Ascending aorta (tissue), 2 donors: ENCODE measurements at regions not wholly inside any gene's neighbourhood (a gene's known extent, or its start where the extent isn't known, plus 50 kb on each side); places are given as distances from the start of the nearest gene placed in this dataset.

Source experiments
- DNase-seq, 2 donors: peaks; one replicate each; pipeline ENCODE4 v3.0.0-alpha.2; 2019; ENCODE audit warnings: low spot score in 2 of 2
- H3K27ac ChIP-seq, 2 donors: fragments of 200-600 bp; sonication (generic); one replicate each; pipeline ENCODE4 v1.5.1; 2016 to 2017; ENCODE audit warnings: mild to moderate bottlenecking in 1 of 2
- H3K27me3 ChIP-seq: fragments of 200-600 bp; sonication (generic); one replicate; pipeline ENCODE4 v1.5.1; 2017
- H3K36me3 ChIP-seq, 2 donors: fragments of 200-600 bp; sonication (generic); one replicate each; pipeline ENCODE4 v1.5.1; 2016
- H3K4me1 ChIP-seq, 2 donors: fragments of 200-600 bp; sonication (generic); one replicate each; pipeline ENCODE4 v1.5.1; 2016 to 2017; ENCODE audit warnings: mild to moderate bottlenecking in 1 of 2
- H3K4me3 ChIP-seq, 2 donors: fragments of 200-600 bp; sonication (generic); one replicate each; pipeline ENCODE4 v1.5.1; 2016 to 2017; ENCODE audit warnings: mild to moderate bottlenecking in 1 of 2
- H3K9me3 ChIP-seq, 2 donors: fragments of 200-600 bp; sonication (generic); one replicate each; pipeline ENCODE4 v1.5.1; 2016
- CTCF ChIP-seq, 3 experiments: fragments of 200-600 bp in 2 of 3; fragments of 450-650 bp in 1 of 3; sonication (generic) in 2 of 3; IDR thresholded peaks; one replicate each; pipeline ENCODE4 v1.5.1; 2016 to 2019; ENCODE audit warnings: antibody characterized with exemption in 3 of 3, mild to moderate bottlenecking in 1 of 3, moderate library complexity in 1 of 3
- intact Hi-C: fragments of 100-400 bp; cut with DNase I; formaldehyde crosslinking; loops from one replicate; pipeline ENCODE4 v1.15.1; 2023

GRCh38 chr17:33504571-33504970 is 211.5 kb upstream of the ASIC2 start:
- no peak for DNase-seq
- H3K36me3 ChIP-seq, result no peaks in the 10 kb centered on the region
- H3K9me3 ChIP-seq, result no peaks in the 10 kb centered on the region
- H3K27me3 ChIP-seq, result no peaks in the 10 kb centered on the region
- no peak overlapping the region for H3K27ac ChIP-seq
- TF ChIP-seq CTCF (IDR thresholded peaks at IDR 0.05), result no peak
- H3K4me3 ChIP-seq, result no peak overlapping the region
- intact Hi-C loops, result no loop called here
- H3K4me1 ChIP-seq, result no peaks in the 10 kb centered on the region

GRCh38 chr17:33506889-33507650 is 214.0 kb upstream of the ASIC2 start:
- H3K4me1 ChIP-seq, result no peaks in the 10 kb centered on the region
- no peak overlapping the region for H3K4me3 ChIP-seq
- no peak for DNase-seq
- no peak overlapping the region for H3K27ac ChIP-seq
- H3K9me3 ChIP-seq, result no peaks in the 10 kb centered on the region
- intact Hi-C loops, result no loop called here
- no peaks in the 10 kb centered on the region for H3K27me3 ChIP-seq
- H3K36me3 ChIP-seq, result no peaks in the 10 kb centered on the region
- no peak for TF ChIP-seq CTCF (IDR thresholded peaks at IDR 0.05)

GRCh38 chr17:33508215-33508614 is 215.1 kb upstream of the ASIC2 start:
- H3K9me3 ChIP-seq, result no peaks in the 10 kb centered on the region
- no peak for TF ChIP-seq CTCF (IDR thresholded peaks at IDR 0.05)
- H3K4me1 ChIP-seq, result no peaks in the 10 kb centered on the region

GRCh38 chr17:33509331-33509730 is 216.2 kb upstream of the ASIC2 start:
- H3K4me3 ChIP-seq, result no peak overlapping the region
- no peak overlapping the region for H3K27ac ChIP-seq
- H3K36me3 ChIP-seq, result no peaks in the 10 kb centered on the region
- H3K4me1 ChIP-seq, result no peaks in the 10 kb centered on the region
- TF ChIP-seq CTCF (IDR thresholded peaks at IDR 0.05), result no peak
- intact Hi-C loops, result no loop called here
- no peaks in the 10 kb centered on the region for H3K9me3 ChIP-seq
- no peaks in the 10 kb centered on the region for H3K27me3 ChIP-seq
- no peak for DNase-seq

More at GRCh38 chr17:33508215-33508614, 215.1 kb upstream of the ASIC2 start:
- no peak for DNase-seq
- Histone ChIP-seq H3K4me3 (no peak overlapping the region), H3K27ac (no peak overlapping the region), H3K36me3 (no peaks in the 10 kb centered on the region), H3K27me3 (no peaks in the 10 kb centered on the region)
- intact Hi-C loops, result no loop called here

- Histone ChIP-seq H3K4me3 (no peak overlapping the region), H3K27me3 (no peaks in the 10 kb centered on the region), H3K9me3 (no peaks in the 10 kb centered on the region), H3K36me3 (no peaks in the 10 kb centered on the region), H3K4me1 (no peaks in the 10 kb centered on the region), H3K27ac (no peak overlapping the region)
- no peak for TF ChIP-seq CTCF (IDR thresholded peaks at IDR 0.05)
- DNase-seq, result no peak
- intact Hi-C loops, result no loop called here
Measured at GRCh38 chr17:33511670-33512069, 218.6 kb upstream of the ASIC2 start.
